ENCODE measurements at regions not wholly inside any gene's neighbourhood (a gene's known extent, or its start where the extent isn't known, plus 50 kb on each side); places are given as distances from the start of the nearest gene placed in this dataset.
"Not testable (repeated sequence)": the region's sequence is repeated elsewhere in the genome, so short reads cannot be mapped to it uniquely, and the experiment has no call there.

DNA sequence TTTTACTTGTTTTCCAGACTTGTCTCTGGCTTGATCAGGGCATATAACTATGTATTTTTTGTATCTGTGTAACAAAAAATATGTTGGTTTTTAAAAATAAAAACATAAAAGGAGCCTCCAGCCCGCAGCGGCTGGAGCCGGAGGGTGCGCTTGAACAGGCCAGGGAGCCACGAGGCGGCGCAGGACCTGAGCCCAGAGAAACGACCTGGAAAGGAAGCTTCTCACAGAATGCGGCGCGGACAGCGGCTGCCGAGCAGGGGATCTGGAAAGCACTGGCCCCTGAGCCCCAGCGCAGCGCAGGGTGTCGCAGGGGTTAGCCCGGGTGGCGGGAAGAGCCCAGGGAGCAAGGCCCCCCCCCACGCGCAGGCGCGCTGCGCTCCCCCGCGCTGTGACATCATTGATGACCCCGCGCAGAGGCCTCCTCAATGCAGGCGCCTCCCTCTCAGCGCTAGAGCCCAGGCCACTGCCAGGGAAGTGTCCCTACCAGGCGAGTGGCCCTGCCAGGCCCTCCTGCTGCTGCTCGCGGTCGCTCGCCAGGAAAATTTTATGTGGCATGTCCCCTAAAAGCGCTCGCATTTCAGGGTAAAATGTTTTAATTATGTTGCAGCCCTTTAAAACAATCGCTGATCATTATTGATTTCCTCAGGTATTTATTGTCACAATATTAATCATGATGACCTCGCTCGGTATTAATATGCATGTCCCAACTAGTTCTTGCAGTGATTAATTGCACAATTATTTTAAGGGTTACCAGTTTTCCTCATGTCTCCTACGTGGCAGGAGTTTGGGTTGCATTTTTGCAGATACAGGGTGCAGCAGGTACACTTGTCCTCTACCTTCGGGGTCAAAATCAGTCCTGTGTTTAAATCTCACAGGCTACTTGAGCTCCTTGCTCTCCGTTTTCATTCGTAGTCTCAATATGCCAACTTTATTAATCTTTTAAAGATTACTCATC, 134.2 kb downstream of the USP22 start:
- H3K36me3 ChIP-seq, result no peaks in the 10 kb centered on the region
- H3K9me3 ChIP-seq (replicated peaks), result no peaks in the 10 kb centered on the region
- peak; percentile 82 to 83 for DNase-seq (ENCODE audit: low read depth in 1 of 2, low spot score in 2 of 2)
- H3K4me1 ChIP-seq (replicated peaks), result peaks cover 13% of the 10 kb centered on the region
- peak overlapping the region; percentile 25 for H3K4me3 ChIP-seq
- no peaks in the 10 kb centered on the region for H3K27me3 ChIP-seq (replicated peaks)
- H3K27ac ChIP-seq, result peak overlapping the region; percentile 31

DNA sequence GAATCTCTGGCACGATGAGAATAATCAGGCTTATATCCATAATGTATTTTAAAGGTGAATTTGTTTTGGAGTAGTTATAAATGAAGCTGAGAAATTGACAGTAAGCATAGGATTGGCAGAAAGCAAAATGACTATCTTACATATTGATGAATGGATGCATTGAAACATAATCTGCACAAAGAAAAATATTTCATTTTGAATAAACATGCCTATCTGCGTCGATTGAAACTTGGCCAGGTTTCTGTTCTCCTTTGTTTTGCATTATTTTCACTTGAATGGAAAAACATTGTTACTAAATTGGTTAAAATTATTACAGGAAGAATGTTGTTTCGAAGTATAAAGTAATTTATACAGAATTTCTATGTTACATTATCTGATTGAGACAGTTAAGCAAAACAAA, 128.2 kb downstream of the USP22 start:
- Histone ChIP-seq H3K27me3 (replicated peaks) (no peaks in the 10 kb centered on the region), H3K36me3 (no peaks in the 10 kb centered on the region), H3K4me1 (replicated peaks) (no peaks in the 10 kb centered on the region), H3K9me3 (replicated peaks) (no peaks in the 10 kb centered on the region), H3K27ac (no peak overlapping the region), H3K4me3 (no peak overlapping the region)
- no peak for DNase-seq (ENCODE audit: low read depth in 1 of 2, low spot score in 2 of 2)

DNA sequence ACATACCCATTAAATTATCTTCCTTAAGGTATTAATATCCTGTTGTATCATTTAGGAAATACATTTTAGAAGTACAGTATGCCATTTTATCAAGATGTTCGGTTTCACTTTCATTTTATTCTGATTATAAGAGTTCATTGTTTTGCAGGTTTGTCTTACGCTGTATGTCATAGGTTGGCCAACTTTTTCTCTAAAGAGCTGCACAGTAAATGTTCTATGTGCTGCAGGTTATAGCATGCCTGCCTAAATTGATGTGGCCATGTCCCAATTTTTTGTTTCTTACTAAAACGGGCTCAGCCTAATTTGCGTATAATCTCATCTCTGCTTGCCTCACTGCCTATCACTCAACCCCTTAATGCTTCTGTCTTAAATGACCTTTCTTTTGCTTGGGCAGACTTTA, 126.4 kb downstream of the USP22 start:
- Histone ChIP-seq H3K27me3 (replicated peaks) (no peaks in the 10 kb centered on the region), H3K27ac (no peak overlapping the region), H3K9me3 (replicated peaks) (no peaks in the 10 kb centered on the region), H3K36me3 (no peaks in the 10 kb centered on the region), H3K4me1 (replicated peaks) (peaks cover 16% of the 10 kb centered on the region), H3K4me3 (no peak overlapping the region)
- no peak for DNase-seq (ENCODE audit: low read depth in 1 of 2, low spot score in 2 of 2)

DNA sequence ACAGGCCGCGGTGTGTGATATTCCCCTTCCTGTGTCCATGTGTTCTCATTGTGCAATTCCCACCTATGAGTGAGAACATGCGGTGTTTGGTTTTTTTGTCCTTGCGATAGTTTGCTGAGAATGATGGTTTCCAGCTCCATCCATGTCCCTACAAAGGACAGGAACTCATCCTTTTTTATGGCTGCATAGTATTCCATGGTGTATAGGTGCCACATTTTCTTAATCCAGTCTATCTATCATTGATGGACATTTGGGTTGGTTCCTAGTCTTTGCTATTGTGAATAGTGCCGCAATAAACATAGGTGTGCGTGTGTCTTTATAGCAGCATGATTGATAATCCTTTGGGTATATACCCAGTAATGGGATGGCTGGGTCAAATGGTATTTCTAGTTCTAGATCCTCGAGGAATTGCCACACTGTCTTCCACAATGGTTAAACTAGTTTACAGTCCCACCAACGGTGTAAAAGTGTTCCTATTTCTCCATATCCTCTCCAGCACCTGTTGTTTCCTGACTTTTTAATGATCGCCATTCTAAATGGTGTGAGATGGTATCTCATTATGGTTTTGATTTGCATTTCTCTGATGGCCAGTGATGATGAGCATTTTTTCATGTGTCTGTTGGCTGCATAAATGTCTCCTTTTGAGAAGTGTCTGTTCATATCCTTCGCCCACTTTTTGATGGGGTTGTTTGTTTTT, 125.1 kb downstream of the USP22 start:
- peaks cover 29% of the 10 kb centered on the region for H3K4me1 ChIP-seq (replicated peaks)
- H3K4me3 ChIP-seq; H3K27ac ChIP-seq; H3K36me3 ChIP-seq; DNase-seq (ENCODE audit: low read depth in 1 of 2, low spot score in 2 of 2); H3K9me3 ChIP-seq (replicated peaks); H3K27me3 ChIP-seq (replicated peaks): not testable (repeated sequence)

DNA sequence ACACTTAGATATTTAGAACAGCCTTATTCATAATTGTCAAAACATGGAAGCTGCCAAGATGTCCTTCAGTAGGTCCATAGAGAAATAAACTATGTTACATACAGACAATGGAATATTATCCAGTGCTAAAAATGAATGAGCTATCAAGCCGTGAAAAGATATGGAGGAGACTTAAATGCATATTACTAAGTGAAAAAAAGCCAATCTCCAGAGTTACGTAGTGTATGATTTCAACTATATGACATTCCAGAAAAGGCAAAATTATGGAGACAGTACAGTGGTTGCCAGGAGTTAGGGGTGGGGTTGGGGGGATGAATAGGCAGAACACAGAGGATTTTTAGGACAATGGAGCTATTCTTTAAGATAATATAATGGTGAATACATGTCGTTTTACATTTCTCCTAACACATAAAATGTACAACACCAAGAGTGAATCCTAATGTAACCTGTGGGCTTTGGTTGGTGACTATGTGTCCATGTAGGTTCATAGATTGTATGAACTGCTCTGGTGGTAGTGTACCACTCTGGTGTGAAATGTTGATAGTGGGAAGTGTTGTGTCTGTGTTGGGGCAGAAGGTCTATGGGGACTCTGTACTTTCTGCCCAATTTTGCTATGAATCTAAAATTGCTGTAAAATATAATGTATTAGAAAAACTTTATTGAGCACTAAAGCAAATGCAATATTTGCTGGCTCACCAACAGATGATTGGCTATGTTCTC, 122.6 kb downstream of the USP22 start:
- no peak for DNase-seq (ENCODE audit: low read depth in 1 of 2, low spot score in 2 of 2)
- Histone ChIP-seq H3K4me1 (replicated peaks) (peaks cover 29% of the 10 kb centered on the region), H3K27me3 (replicated peaks) (no peaks in the 10 kb centered on the region), H3K9me3 (replicated peaks) (no peaks in the 10 kb centered on the region), H3K27ac (peak overlapping the region; percentile 71), H3K36me3 (no peaks in the 10 kb centered on the region), H3K4me3 (no peak overlapping the region)

DNA sequence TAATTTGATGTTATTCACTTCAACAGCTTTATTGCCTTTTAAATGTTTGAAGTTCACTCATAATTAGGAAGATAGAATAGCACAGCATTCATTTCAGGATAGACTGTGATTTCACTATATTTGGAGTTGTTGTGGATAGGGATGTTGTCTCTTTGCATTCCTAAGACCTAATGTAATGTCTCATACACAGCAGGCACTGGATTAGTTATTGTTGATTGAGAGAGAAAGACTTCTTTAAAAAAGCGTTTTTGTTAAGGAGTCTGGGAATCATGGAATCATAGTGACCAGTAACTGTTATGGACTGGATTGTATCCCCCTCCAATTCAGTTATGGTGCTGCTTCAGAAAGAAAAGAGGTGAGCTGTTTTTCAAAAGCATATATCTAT, 122.0 kb downstream of the USP22 start:
- Histone ChIP-seq H3K27ac (peak overlapping the region; percentile 71), H3K27me3 (replicated peaks) (no peaks in the 10 kb centered on the region), H3K36me3 (no peaks in the 10 kb centered on the region), H3K9me3 (replicated peaks) (no peaks in the 10 kb centered on the region), H3K4me1 (replicated peaks) (peaks cover 33% of the 10 kb centered on the region), H3K4me3 (no peak overlapping the region)
- peak in 1 of 2 experiments; percentile 52 for DNase-seq (ENCODE audit: low read depth in 1 of 2, low spot score in 2 of 2)

DNA sequence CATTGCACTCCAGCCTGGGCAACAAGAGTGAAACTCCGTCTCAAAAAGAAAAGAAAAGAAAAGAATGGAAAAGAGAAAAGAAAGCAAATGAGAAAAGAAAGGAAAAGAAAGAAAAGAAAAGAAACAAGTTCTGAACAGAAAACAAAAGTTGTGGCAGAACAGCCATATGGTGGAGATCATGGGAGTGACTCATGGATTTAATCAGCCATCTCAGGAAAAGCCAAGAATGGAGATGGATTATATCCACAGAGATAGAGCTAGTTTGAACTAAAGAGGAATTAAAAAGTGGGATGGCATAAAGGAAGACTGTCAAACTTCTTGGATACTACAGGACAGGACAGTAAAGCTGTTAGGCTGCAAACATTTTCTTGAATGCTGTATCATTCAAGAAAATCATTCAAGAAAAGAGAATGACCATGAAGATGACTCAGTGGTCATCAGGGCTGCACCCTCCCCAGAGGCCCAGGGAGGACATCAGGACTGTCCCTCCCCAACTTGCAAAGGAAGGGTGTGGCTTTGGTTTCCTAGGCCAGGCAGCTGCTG, 120.6 kb downstream of the USP22 start:
- peak in 1 of 2 experiments; percentile 60 for DNase-seq (ENCODE audit: low read depth in 1 of 2, low spot score in 2 of 2)
- H3K4me1 ChIP-seq (replicated peaks), result peaks cover 34% of the 10 kb centered on the region
- no peaks in the 10 kb centered on the region for H3K9me3 ChIP-seq (replicated peaks)
- H3K36me3 ChIP-seq, result no peaks in the 10 kb centered on the region
- H3K27ac ChIP-seq, result peak overlapping the region; percentile 71
- no peaks in the 10 kb centered on the region for H3K27me3 ChIP-seq (replicated peaks)
- no peak overlapping the region for H3K4me3 ChIP-seq

DNA sequence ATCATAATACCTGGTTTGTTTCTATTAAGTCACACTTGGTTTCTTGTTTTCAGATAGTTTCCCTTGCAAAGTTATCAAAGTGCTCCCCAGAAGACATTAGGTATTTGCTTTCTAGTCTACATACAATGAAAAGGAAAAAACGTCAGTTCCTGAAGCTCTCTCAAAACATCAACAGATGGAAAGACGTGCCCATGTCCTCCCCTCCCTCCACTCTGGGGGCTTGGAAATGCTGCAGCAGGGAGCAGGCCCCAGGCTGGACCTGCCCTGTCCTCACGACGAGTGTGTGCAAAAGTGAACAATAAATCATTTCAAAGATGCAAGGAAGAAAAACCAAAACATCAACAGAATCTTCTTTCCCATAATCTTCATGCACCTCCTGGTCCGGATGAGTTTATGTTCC, 118.5 kb downstream of the USP22 start:
- H3K27ac ChIP-seq, result no peak overlapping the region
- no peaks in the 10 kb centered on the region for H3K9me3 ChIP-seq (replicated peaks)
- no peak for DNase-seq (ENCODE audit: low read depth in 1 of 2, low spot score in 2 of 2)
- no peaks in the 10 kb centered on the region for H3K27me3 ChIP-seq (replicated peaks)
- H3K4me3 ChIP-seq, result no peak overlapping the region
- no peaks in the 10 kb centered on the region for H3K36me3 ChIP-seq
- H3K4me1 ChIP-seq (replicated peaks), result peaks cover 34% of the 10 kb centered on the region

DNA sequence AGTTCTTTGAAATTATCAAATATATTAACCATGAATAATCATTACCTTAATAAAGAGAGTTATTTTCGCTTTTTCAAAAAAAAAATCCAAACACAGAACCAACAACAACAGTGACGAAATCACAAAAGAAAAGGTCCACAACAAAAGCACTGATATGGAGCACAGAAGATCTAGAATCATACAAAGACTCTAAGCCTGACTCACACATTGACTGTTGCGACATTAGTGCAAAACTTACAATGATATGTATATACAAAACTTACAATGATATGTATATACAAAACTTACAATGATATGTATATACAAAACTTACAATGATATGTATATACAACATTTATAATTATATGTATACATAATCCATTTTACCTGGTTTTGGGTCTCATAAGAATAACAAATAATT, 117.7 kb downstream of the USP22 start:
- Histone ChIP-seq H3K27me3 (replicated peaks) (no peaks in the 10 kb centered on the region), H3K27ac (no peak overlapping the region), H3K36me3 (no peaks in the 10 kb centered on the region), H3K4me3 (no peak overlapping the region), H3K4me1 (replicated peaks) (peaks cover 31% of the 10 kb centered on the region), H3K9me3 (replicated peaks) (no peaks in the 10 kb centered on the region)
- no peak for DNase-seq (ENCODE audit: low read depth in 1 of 2, low spot score in 2 of 2)

DNA sequence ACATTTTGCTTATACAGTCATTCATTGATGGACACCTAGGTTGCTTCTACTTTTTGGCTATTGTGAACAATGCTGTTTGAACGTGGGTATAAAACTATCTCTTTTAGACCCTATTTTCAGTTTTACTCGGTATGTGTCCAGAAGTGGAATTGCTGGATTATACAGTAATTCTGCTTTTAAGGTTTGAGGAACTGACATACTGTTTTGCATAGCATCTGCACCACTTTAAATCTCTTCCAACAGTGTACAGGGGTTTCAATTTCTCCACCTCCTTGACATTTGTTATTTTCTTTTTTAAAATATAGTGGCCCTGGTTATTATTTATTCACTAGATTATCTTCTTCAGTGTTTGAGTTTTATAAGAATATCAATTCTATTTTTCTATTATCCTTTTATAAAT, 116.9 kb downstream of the USP22 start:
- DNase-seq (ENCODE audit: low read depth in 1 of 2, low spot score in 2 of 2), result no peak
- H3K36me3 ChIP-seq, result no peaks in the 10 kb centered on the region
- H3K4me1 ChIP-seq (replicated peaks), result peaks cover 23% of the 10 kb centered on the region
- no peaks in the 10 kb centered on the region for H3K27me3 ChIP-seq (replicated peaks)
- no peaks in the 10 kb centered on the region for H3K9me3 ChIP-seq (replicated peaks)
- no peak overlapping the region for H3K4me3 ChIP-seq
- no peak overlapping the region for H3K27ac ChIP-seq

DNA sequence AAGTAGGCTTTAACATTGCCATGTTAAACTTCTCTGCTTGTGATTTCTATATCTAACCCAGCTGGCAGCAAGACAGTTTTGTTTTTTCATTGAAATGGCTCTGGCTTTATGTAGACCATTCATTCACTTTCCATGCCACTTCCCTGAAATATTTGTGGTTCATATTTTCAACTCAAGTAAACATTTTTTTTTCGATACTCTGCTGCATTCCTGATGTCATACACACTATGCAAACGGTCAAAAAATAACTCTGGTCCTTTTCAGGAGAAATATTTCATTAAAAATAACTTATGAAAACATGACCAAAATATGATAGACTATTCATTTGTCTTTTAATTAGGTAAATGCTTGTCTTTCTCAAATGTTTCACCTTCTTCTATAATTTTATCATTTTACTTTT, 116.3 kb downstream of the USP22 start:
- Histone ChIP-seq H3K4me3 (no peak overlapping the region), H3K4me1 (replicated peaks) (peaks cover 17% of the 10 kb centered on the region), H3K9me3 (replicated peaks) (no peaks in the 10 kb centered on the region), H3K36me3 (no peaks in the 10 kb centered on the region), H3K27me3 (replicated peaks) (no peaks in the 10 kb centered on the region), H3K27ac (no peak overlapping the region)
- DNase-seq (ENCODE audit: low read depth in 1 of 2, low spot score in 2 of 2), result no peak

DNA sequence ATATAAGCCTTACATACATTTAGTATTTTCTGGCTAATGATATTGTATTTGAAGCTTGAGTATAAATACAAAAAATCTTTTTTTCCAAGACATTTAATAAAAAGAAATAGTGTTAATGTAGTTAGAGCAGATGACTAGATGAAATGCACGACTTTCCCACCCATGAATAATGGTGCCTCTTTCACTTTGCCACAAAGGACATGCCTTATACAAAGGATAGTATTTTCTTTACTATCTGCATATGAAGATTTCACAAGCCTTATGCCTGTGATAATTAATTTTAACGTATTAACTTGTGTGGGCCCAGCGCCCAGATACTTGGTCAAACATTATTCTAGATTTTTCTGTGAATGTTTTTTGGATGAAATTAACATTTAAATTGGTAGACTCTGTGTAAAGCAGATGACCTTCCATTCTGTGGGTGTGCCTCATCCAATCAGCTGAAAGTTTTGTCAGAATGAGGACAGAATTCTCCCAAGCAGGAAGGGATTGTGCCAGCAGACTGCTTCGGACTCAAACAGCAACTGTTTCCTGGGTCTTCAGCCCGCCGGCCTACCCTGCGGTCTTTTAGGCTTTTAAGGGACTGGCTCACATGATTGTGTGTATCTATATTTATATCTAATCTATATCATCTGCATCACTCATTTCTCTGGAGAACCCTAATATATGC, 115.4 kb downstream of the USP22 start:
- H3K27me3 ChIP-seq (replicated peaks), result no peaks in the 10 kb centered on the region
- no peaks in the 10 kb centered on the region for H3K36me3 ChIP-seq
- no peaks in the 10 kb centered on the region for H3K9me3 ChIP-seq (replicated peaks)
- no peak overlapping the region for H3K4me3 ChIP-seq
- no peak overlapping the region for H3K27ac ChIP-seq
- H3K4me1 ChIP-seq (replicated peaks), result peaks cover 8% of the 10 kb centered on the region
- no peak for DNase-seq (ENCODE audit: low read depth in 1 of 2, low spot score in 2 of 2)

DNA sequence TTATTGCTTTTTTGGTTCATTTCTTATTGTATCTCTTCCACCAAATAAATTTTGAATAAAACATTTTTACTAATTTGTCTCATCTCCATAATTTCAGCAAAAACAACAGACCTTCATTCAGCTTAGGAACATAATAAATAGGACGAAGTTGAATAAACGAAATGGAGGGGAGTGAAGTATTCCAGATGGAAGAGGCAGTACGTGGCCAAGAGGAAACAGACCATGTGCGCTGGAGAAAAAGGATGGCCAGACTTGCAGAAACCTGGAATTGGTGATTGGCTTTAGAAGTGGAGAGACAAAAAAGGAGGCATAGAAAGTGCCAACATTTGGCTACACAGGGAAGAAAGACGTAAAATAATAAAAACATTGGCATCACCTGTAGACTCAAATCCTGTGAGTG, 113.5 kb downstream of the USP22 start:
- Histone ChIP-seq H3K27me3 (replicated peaks) (no peaks in the 10 kb centered on the region), H3K4me1 (replicated peaks) (peaks cover 7% of the 10 kb centered on the region; the same call in 1 of the 2 replicates), H3K4me3 (no peak overlapping the region), H3K36me3 (no peaks in the 10 kb centered on the region), H3K9me3 (replicated peaks) (no peaks in the 10 kb centered on the region), H3K27ac (no peak overlapping the region)
- DNase-seq (ENCODE audit: low read depth in 1 of 2, low spot score in 2 of 2), result no peak

Data from SJSA1 (cell line).